CD14-positive monocyte (primary cell): ENCODE measurements at regions not wholly inside any gene's neighbourhood (a gene's known extent, or its start where the extent isn't known, plus 50 kb on each side); places are given as distances from the start of the nearest gene placed in this dataset.

Experiments used
- DNase-seq, 3 donors: peaks; one replicate each; pipeline ENCODE4 v3.0.0-alpha.2; 2011 to 2022
- H2AFZ ChIP-seq: 2 replicates; pipeline ENCODE4 v1.6.0; 2012; ENCODE audit warnings: mild to moderate bottlenecking, low read depth, low read length, inconsistent platforms; ENCODE audit not compliant: insufficient read depth, poor library complexity, severe bottlenecking
- H3K27ac ChIP-seq, 2 donors: 1 replicate in 1 of 2; 2 replicates in 1 of 2; pipeline ENCODE4 v1.5.1; 2012 to 2013; ENCODE audit warnings: low read length in 2 of 2, control low read depth in 1 of 2, inconsistent platforms in 1 of 2, low read depth in 1 of 2, mild to moderate bottlenecking in 1 of 2
- H3K27me3 ChIP-seq, 2 donors: one replicate each; pipeline versions ENCODE4 v1.6.0 to v1.6.1; 2011 to 2013; ENCODE audit warnings: low read length in 2 of 2; ENCODE audit not compliant: control insufficient read depth in 2 of 2, insufficient read depth in 2 of 2
- H3K36me3 ChIP-seq, 2 donors: replicated peaks in 1 of 2; 1 replicate in 1 of 2; 2 replicates in 1 of 2; pipeline versions ENCODE4 v1.5.1 to v1.6.1; 2012 to 2013; ENCODE audit warnings: low read length in 2 of 2, control low read depth in 1 of 2, inconsistent platforms in 1 of 2, mild to moderate bottlenecking in 1 of 2; ENCODE audit not compliant: insufficient read depth in 2 of 2, control insufficient read depth in 1 of 2
- H3K4me1 ChIP-seq, 2 donors: 1 replicate in 1 of 2; 2 replicates in 1 of 2; pipeline versions ENCODE4 v1.5.1 to v1.6.1; 2012 to 2013; ENCODE audit warnings: low read length in 2 of 2, control low read depth in 1 of 2, inconsistent platforms in 1 of 2, mild to moderate bottlenecking in 1 of 2, moderate library complexity in 1 of 2; ENCODE audit not compliant: insufficient read depth in 2 of 2, control insufficient read depth in 1 of 2
- H3K4me2 ChIP-seq: replicated peaks from 2 replicates; pipeline ENCODE3; 2012; ENCODE audit warnings: low read length, moderate library complexity, mild to moderate bottlenecking; ENCODE audit not compliant: poor library complexity, severe bottlenecking; ENCODE audit errors: extremely low read depth
- H3K4me3 ChIP-seq, 3 experiments: fragments of 200-600 bp in 1 of 3; sonication (generic) in 1 of 3; replicated peaks in 1 of 3; 1 replicate in 2 of 3; 2 replicates in 1 of 3; pipeline ENCODE4 v1.5.1; 2011 to 2013; ENCODE audit warnings: low read length in 3 of 3, mild to moderate bottlenecking in 3 of 3, control low read depth in 2 of 3, low read depth in 2 of 3, inconsistent platforms in 1 of 3, moderate library complexity in 1 of 3
- H3K79me2 ChIP-seq: 2 replicates; pipeline ENCODE4 v1.6.0; 2012; ENCODE audit warnings: mild to moderate bottlenecking, control low read depth, inconsistent platforms, low read length, moderate library complexity; ENCODE audit not compliant: insufficient read depth
- H3K9ac ChIP-seq: 2 replicates; pipeline ENCODE4 v1.6.0; 2017; ENCODE audit warnings: low read length, mild to moderate bottlenecking; ENCODE audit not compliant: insufficient read depth, poor library complexity, severe bottlenecking
- H3K9me3 ChIP-seq, 2 donors: replicated peaks in 1 of 2; 1 replicate in 1 of 2; 2 replicates in 1 of 2; pipeline versions ENCODE4 v1.5.1 to v1.6.1; 2012 to 2013; ENCODE audit warnings: low read length in 2 of 2, control low read depth in 1 of 2; ENCODE audit not compliant: control insufficient read depth in 1 of 2, insufficient read depth in 1 of 2
- H4K20me1 ChIP-seq: 2 replicates; pipeline ENCODE4 v1.6.0; 2012; ENCODE audit warnings: mild to moderate bottlenecking, low read length, control low read depth, moderate library complexity; ENCODE audit not compliant: insufficient read depth
- H3K27ac Mint-ChIP-seq, 7 donors: one replicate each; pipeline ENCODE4 v1.8.0; 2020; ENCODE audit warnings: mild to moderate bottlenecking in 7 of 7, mixed read lengths in 7 of 7, moderate library complexity in 6 of 7, inconsistent platforms in 2 of 7
- H3K27me3 Mint-ChIP-seq, 3 donors: one replicate each; pipeline ENCODE4 v1.8.0; 2021 to 2022; ENCODE audit warnings: low read depth in 3 of 3, mild to moderate bottlenecking in 3 of 3, mixed read lengths in 3 of 3, moderate library complexity in 3 of 3, inconsistent platforms in 1 of 3
- H3K36me3 Mint-ChIP-seq, 2 donors: one replicate each; pipeline ENCODE4 v1.8.0; 2020; ENCODE audit warnings: mixed read lengths in 2 of 2, inconsistent platforms in 1 of 2, mild to moderate bottlenecking in 1 of 2
- H3K4me1 Mint-ChIP-seq: one replicate; pipeline ENCODE4 v1.8.0; 2020; ENCODE audit warnings: mild to moderate bottlenecking, mixed read lengths
- H3K4me3 Mint-ChIP-seq, 2 donors: one replicate each; pipeline ENCODE4 v1.8.0; 2020; ENCODE audit warnings: mild to moderate bottlenecking in 2 of 2, mixed read lengths in 2 of 2, moderate library complexity in 1 of 2
- H3K9me3 Mint-ChIP-seq, 7 donors: one replicate each; pipeline ENCODE4 v1.8.0; 2020 to 2022; ENCODE audit warnings: mixed read lengths in 7 of 7, mild to moderate bottlenecking in 6 of 7, moderate library complexity in 6 of 7, inconsistent platforms in 2 of 7
- CTCF ChIP-seq: fragments of 200-600 bp; IDR thresholded peaks from one replicate; pipeline ENCODE4 v1.8.0; 2022; ENCODE audit warnings: antibody characterized with exemption, mild to moderate bottlenecking
- WGBS: methylation state at CpG from one replicate; pipeline ENCODE4 v1.1.5; 2013; ENCODE audit warnings: missing lambda C conversion rate; ENCODE audit not compliant: insufficient coverage; 5-methylcytosine and 5-hydroxymethylcytosine counted together
- intact Hi-C, 2 donors: fragments of 100-400 bp; cut with micrococcal nuclease; formaldehyde crosslinking; loops; one replicate each; pipeline versions ENCODE4 v1.15.0 to v1.15.1; 2023

GRCh38 chrX:903116-903515 is 272.5 kb downstream of the SHOX start:
- H3K27me3 ChIP-seq, result no peaks in the 10 kb centered on the region
- H3K4me3 ChIP-seq, result no peak overlapping the region
- TF ChIP-seq CTCF, result no peak
- peaks cover 9% of the 10 kb centered on the region for H3K4me1 Mint-ChIP-seq
- H3K9me3 Mint-ChIP-seq, result peaks cover 6 to 32% (median 15%) of the 10 kb centered on the region in 7 donors
- H2AFZ ChIP-seq, result no peak overlapping the region
- intact Hi-C loops, result no loop called here
- H3K4me3 Mint-ChIP-seq, result no peak overlapping the region
- H3K4me2 ChIP-seq, result no peak overlapping the region
- no peaks in the 10 kb centered on the region for H3K36me3 Mint-ChIP-seq
- H3K27ac Mint-ChIP-seq, result no peak overlapping the region
- H3K27ac ChIP-seq, result no peak overlapping the region
- H3K27me3 Mint-ChIP-seq, result peaks cover 0 to 2% (median 0%) of the 10 kb centered on the region in 3 donors
- 82% methylated on average over 10 of the region's 15 CpGs for WGBS
- H3K9me3 ChIP-seq, result peaks cover 5% of the 10 kb centered on the region in 2 donors
- no peaks in the 10 kb centered on the region for H3K36me3 ChIP-seq
- H3K9ac ChIP-seq, result no peak overlapping the region
- no peaks in the 10 kb centered on the region for H4K20me1 ChIP-seq
- DNase-seq, result no peak
- no peaks in the 10 kb centered on the region for H3K79me2 ChIP-seq
- no peaks in the 10 kb centered on the region for H3K4me1 ChIP-seq

GRCh38 chrX:896256-896655 is 265.7 kb downstream of the SHOX start:
- Mint-ChIP-seq H3K4me3 (no peak overlapping the region), H3K27me3 (no peaks in the 10 kb centered on the region), H3K36me3 (no peaks in the 10 kb centered on the region), H3K27ac (no peak overlapping the region), H3K4me1 (no peaks in the 10 kb centered on the region), H3K9me3 (peaks cover 4 to 30% (median 16%) of the 10 kb centered on the region in 7 donors)
- H3K4me3 ChIP-seq, result no peak overlapping the region
- no peaks in the 10 kb centered on the region for H3K27me3 ChIP-seq
- no peaks in the 10 kb centered on the region for H3K36me3 ChIP-seq
- intact Hi-C loops, result no loop called here
- no CpG with 5 or more reads among the region's 3 CpGs for WGBS
- no peaks in the 10 kb centered on the region for H4K20me1 ChIP-seq
- H3K4me2 ChIP-seq, result no peak overlapping the region
- H2AFZ ChIP-seq, result no peak overlapping the region
- H3K9ac ChIP-seq, result no peak overlapping the region
- no peak for DNase-seq
- no peak overlapping the region for H3K27ac ChIP-seq
- no peaks in the 10 kb centered on the region for H3K79me2 ChIP-seq
- H3K9me3 ChIP-seq, result peaks cover under 1 to 7% of the 10 kb centered on the region in 2 donors
- no peaks in the 10 kb centered on the region for H3K4me1 ChIP-seq
- TF ChIP-seq CTCF, result no peak
